Neural cell (in vitro differentiated cells): ENCODE measurements at regions not wholly inside any gene's neighbourhood (a gene's known extent, or its start where the extent isn't known, plus 50 kb on each side); places are given as distances from the start of the nearest gene placed in this dataset.

Source experiments
- H2AFZ ChIP-seq: fragments of 200-600, 300-800 bp; sonication (generic), shearing (Covaris generic); 2 replicates; pipeline ENCODE4 v1.6.0; 2014; ENCODE audit warnings: low read depth, mild to moderate bottlenecking, antibody characterized with exemption, low read length, moderate library complexity
- H3F3A ChIP-seq: fragments of 200-600 bp; shearing (Covaris generic); 2 replicates; pipeline ENCODE4 v1.6.1; 2016; ENCODE audit warnings: mild to moderate bottlenecking, moderate library complexity, mixed read lengths, antibody characterized with exemption, low read length; ENCODE audit not compliant: insufficient read depth, poor library complexity, severe bottlenecking
- H3K27ac ChIP-seq: fragments of 200-600, 300-800 bp; sonication (generic), shearing (Covaris generic); 2 replicates; pipeline ENCODE4 v1.5.1; 2014; ENCODE audit warnings: mild to moderate bottlenecking, low read length, moderate library complexity
- H3K27me3 ChIP-seq: fragments of 300-800, 200-600 bp; sonication (generic), shearing (Covaris generic); 2 replicates; pipeline ENCODE4 v1.6.0; 2014; ENCODE audit warnings: mild to moderate bottlenecking, low read depth, low read length, moderate library complexity; ENCODE audit not compliant: insufficient read depth
- H3K36me3 ChIP-seq: fragments of 300-800, 200-600 bp; sonication (generic), shearing (Covaris generic); 2 replicates; pipeline ENCODE4 v1.5.1; 2014; ENCODE audit warnings: mild to moderate bottlenecking, antibody characterized with exemption, low read length, moderate library complexity; ENCODE audit not compliant: insufficient read depth
- H3K4me2 ChIP-seq: fragments of 300-800, 200-600 bp; sonication (generic), shearing (Covaris generic); 2 replicates; pipeline ENCODE4 v1.6.0; 2014; ENCODE audit warnings: mild to moderate bottlenecking, low read length
- H3K4me3 ChIP-seq: fragments of 300-800, 200-600 bp; sonication (generic), shearing (Covaris generic); 2 replicates; pipeline ENCODE4 v1.5.1; 2014; ENCODE audit warnings: mild to moderate bottlenecking, low read length, moderate library complexity
- H3K79me2 ChIP-seq: fragments of 200-600 bp; shearing (Covaris generic); replicated peaks from 2 replicates; pipeline ENCODE4 v1.6.0; 2014; ENCODE audit warnings: mild to moderate bottlenecking, low read length, moderate library complexity; ENCODE audit not compliant: insufficient read depth
- H3K9ac ChIP-seq: fragments of 300-800, 200-600 bp; sonication (generic), shearing (Covaris generic); 2 replicates; pipeline ENCODE4 v1.6.1; 2016; ENCODE audit warnings: mild to moderate bottlenecking, low read length, mixed read lengths
- H3K9me2 ChIP-seq: fragments of 200-600 bp; shearing (Covaris generic); 2 replicates; pipeline ENCODE4 v1.6.1; 2016; ENCODE audit warnings: mild to moderate bottlenecking, low read length, mixed read lengths; ENCODE audit not compliant: insufficient read depth
- H3K9me3 ChIP-seq: fragments of 200-600, 300-800 bp; sonication (generic), shearing (Covaris generic); 2 replicates; pipeline ENCODE4 v1.6.1; 2016; ENCODE audit warnings: mild to moderate bottlenecking, mixed run types, low read length, moderate library complexity, mixed read lengths
- H4K20me1 ChIP-seq: fragments of 200-600 bp; shearing (Covaris generic); 2 replicates; pipeline ENCODE4 v1.6.1; 2016; ENCODE audit warnings: mild to moderate bottlenecking, mixed run types; ENCODE audit not compliant: insufficient read depth
- CTCF ChIP-seq: fragments of 450-650 bp; IDR thresholded peaks from 2 replicates; pipeline ENCODE4 v1.5.1; 2014; ENCODE audit warnings: antibody characterized with exemption, mild to moderate bottlenecking, moderate library complexity; ENCODE audit not compliant: poor library complexity, severe bottlenecking
- EP300 ChIP-seq: fragments of 450-650 bp; conservative IDR thresholded peaks from 2 replicates; pipeline ENCODE4 v1.6.1; 2014; ENCODE audit warnings: antibody characterized with exemption, mild to moderate bottlenecking, moderate library complexity; ENCODE audit not compliant: poor library complexity, severe bottlenecking
- EZH2 ChIP-seq: fragments of 200-600, 300-800 bp; shearing (Covaris generic), sonication (generic); IDR thresholded peaks from 2 replicates; pipeline ENCODE4 v1.6.1; 2014; ENCODE audit warnings: antibody characterized with exemption, low read length, borderline replicate concordance, mild to moderate bottlenecking; ENCODE audit not compliant: insufficient read depth, poor library complexity, severe bottlenecking
- MXI1 ChIP-seq: fragments of 450-650 bp; conservative IDR thresholded peaks from 2 replicates; pipeline ENCODE4 v1.6.1; 2014; ENCODE audit warnings: antibody characterized with exemption, mild to moderate bottlenecking; ENCODE audit not compliant: poor library complexity, severe bottlenecking
- POLR2AphosphoS5 ChIP-seq: IDR thresholded peaks from 2 replicates; pipeline ENCODE4 v1.6.1; 2012
- RAD21 ChIP-seq: fragments of 450-650 bp; conservative IDR thresholded peaks from 2 replicates; pipeline ENCODE4 v1.6.1; 2014; ENCODE audit warnings: antibody characterized with exemption, mild to moderate bottlenecking, moderate library complexity
- REST ChIP-seq: IDR thresholded peaks from 2 replicates; pipeline ENCODE4 v1.6.1; 2012; ENCODE audit warnings: borderline replicate concordance
- SMC3 ChIP-seq: fragments of 450-650 bp; conservative IDR thresholded peaks from 2 replicates; pipeline ENCODE4 v1.6.1; 2014; ENCODE audit warnings: antibody characterized with exemption, mild to moderate bottlenecking, moderate library complexity; ENCODE audit not compliant: poor library complexity
- TAF1 ChIP-seq: IDR thresholded peaks from 2 replicates; pipeline ENCODE4 v1.6.1; 2012; ENCODE audit warnings: low read depth

- H3K27ac ChIP-seq, result no peak overlapping the region
- H3K9me3 ChIP-seq, result no peaks in the 10 kb centered on the region
- no peak overlapping the region for H3K9ac ChIP-seq
- no peaks in the 10 kb centered on the region for H4K20me1 ChIP-seq
- H3K27me3 ChIP-seq, result no peaks in the 10 kb centered on the region
- peak; percentile 88 for TF ChIP-seq SMC3
- no peak for TF ChIP-seq MXI1
- no peak for TF ChIP-seq REST
- no peak for TF ChIP-seq POLR2AphosphoS5
- TF ChIP-seq CTCF, result peak; percentile 97
- peak; percentile 71 for TF ChIP-seq RAD21
- TF ChIP-seq TAF1, result no peak
- no peaks in the 10 kb centered on the region for H3F3A ChIP-seq
- H3K4me3 ChIP-seq, result no peak overlapping the region
- H3K79me2 ChIP-seq, result no peaks in the 10 kb centered on the region
- H3K4me2 ChIP-seq, result no peak overlapping the region
- H2AFZ ChIP-seq, result no peak overlapping the region
- H3K9me2 ChIP-seq, result no peaks in the 10 kb centered on the region
- no peaks in the 10 kb centered on the region for H3K36me3 ChIP-seq
Observed at GRCh38 chr13:99436686-99437416, 64.4 kb upstream of the TM9SF2 start.

- Histone ChIP-seq H3K4me2 (no peak overlapping the region), H3K4me3 (no peak overlapping the region), H3K36me3 (no peaks in the 10 kb centered on the region), H3F3A (no peaks in the 10 kb centered on the region), H3K9ac (no peak overlapping the region), H3K79me2 (no peaks in the 10 kb centered on the region), H3K9me3 (no peaks in the 10 kb centered on the region), H2AFZ (no peak overlapping the region), H4K20me1 (no peaks in the 10 kb centered on the region), H3K27me3 (no peaks in the 10 kb centered on the region), H3K9me2 (no peaks in the 10 kb centered on the region), H3K27ac (no peak overlapping the region)
- TF ChIP-seq TAF1 (no peak), REST (no peak), CTCF (no peak), MXI1 (no peak), POLR2AphosphoS5 (no peak), RAD21 (no peak), SMC3 (no peak), EZH2 (no peak), EP300 (no peak)
Observed at GRCh38 chr13:99439048-99439447, 62.2 kb upstream of the TM9SF2 start.
